B cell (primary cell): ENCODE measurements at regions not wholly inside any gene's neighbourhood (a gene's known extent, or its start where the extent isn't known, plus 50 kb on each side); places are given as distances from the start of the nearest gene placed in this dataset.

Experiments
- ATAC-seq: fragments of 200-7000 bp; cut with Tn5 transposase; one replicate; pipeline ENCODE4 v1.10.0; 2021; ENCODE audit warnings: low read depth, mild to moderate bottlenecking, moderate number of reproducible peaks, moderate library complexity
- CTCF ChIA-PET: fragments of 350-600 bp; sonication (Branson Sonifier 250); formaldehyde crosslinking; loops from one replicate; lab custom pipeline; 2021; ENCODE audit warnings: antibody characterized with exemption, inconsistent platforms; lab: Charles Lee
- POLR2A ChIA-PET: fragments of 350-600 bp; sonication (Branson Sonifier 250); formaldehyde crosslinking; loops from one replicate; lab custom pipeline; 2021; ENCODE audit warnings: antibody characterized with exemption; lab: Charles Lee
- DNase-seq: peaks from one replicate; pipeline ENCODE4 v3.0.0; 2013
- H2AFZ ChIP-seq: 2 replicates; pipeline ENCODE4 v1.6.1; 2012; ENCODE audit warnings: mild to moderate bottlenecking, low read depth, low read length; ENCODE audit not compliant: insufficient read depth, poor library complexity, severe bottlenecking
- H3K27ac ChIP-seq, 2 donors: 1 replicate in 1 of 2; 2 replicates in 1 of 2; pipeline ENCODE4 v1.5.1; 2012 to 2013; ENCODE audit warnings: low read length in 2 of 2, mild to moderate bottlenecking in 2 of 2, moderate library complexity in 1 of 2
- H3K27me3 ChIP-seq, 4 experiments: fragments of 200-600 bp in 1 of 4; sonication (generic) in 1 of 4; replicated peaks in 1 of 4; 1 replicate in 2 of 4; 2 replicates in 2 of 4; pipeline versions ENCODE4 v1.6.1 to v1.7.0; 2013 to 2016; ENCODE audit warnings: low read length in 3 of 4, mild to moderate bottlenecking in 2 of 4, mixed read lengths in 1 of 4, moderate library complexity in 1 of 4; ENCODE audit not compliant: insufficient read depth in 4 of 4, control insufficient read depth in 3 of 4; ENCODE audit errors: control extremely low read depth in 1 of 4
- H3K36me3 ChIP-seq, 2 experiments: replicated peaks in 1 of 2; 1 replicate in 1 of 2; 2 replicates in 1 of 2; pipeline versions ENCODE4 v1.6.1 to v1.7.1; 2013; ENCODE audit warnings: low read length in 1 of 2; ENCODE audit not compliant: insufficient read depth in 2 of 2, control insufficient read depth in 1 of 2; ENCODE audit errors: control extremely low read depth in 1 of 2, extremely low read depth in 1 of 2
- H3K4me1 ChIP-seq, 2 donors: fragments of 200-600 bp in 1 of 2; sonication (generic) in 1 of 2; 1 replicate in 1 of 2; 2 replicates in 1 of 2; pipeline versions ENCODE4 v1.5.1 to v1.6.1; 2013 to 2017; ENCODE audit warnings: low read length in 2 of 2; ENCODE audit not compliant: control insufficient read depth in 2 of 2, insufficient read depth in 2 of 2
- H3K4me2 ChIP-seq: replicated peaks from 2 replicates; pipeline ENCODE3; 2012; ENCODE audit warnings: mild to moderate bottlenecking, low read depth, low read length; ENCODE audit not compliant: poor library complexity, severe bottlenecking
- H3K4me3 ChIP-seq, 5 experiments: fragments of 200-600 bp in 1 of 5; sonication (generic) in 1 of 5; 1 replicate in 3 of 5; 2 replicates in 2 of 5; pipeline versions ENCODE4 v1.5.1 to v1.7.0; 2011 to 2016; ENCODE audit warnings: low read length in 4 of 5, mild to moderate bottlenecking in 4 of 5, low read depth in 2 of 5, control low read depth in 1 of 5, moderate library complexity in 1 of 5; ENCODE audit not compliant: insufficient read depth in 1 of 5; ENCODE audit errors: control extremely low read depth in 1 of 5, extremely low read depth in 1 of 5
- H3K79me2 ChIP-seq: fragments of 200-600 bp; sonication (generic); one replicate; pipeline ENCODE4 v1.6.0; 2016; ENCODE audit warnings: low read length; ENCODE audit not compliant: control insufficient read depth, insufficient read depth
- H3K9ac ChIP-seq: fragments of 200-600 bp; sonication (generic); 2 replicates; pipeline ENCODE4 v1.6.1; 2017; ENCODE audit warnings: mild to moderate bottlenecking, low read length, moderate library complexity
- H3K9me3 ChIP-seq, 3 donors: one replicate each; pipeline versions ENCODE4 v1.6.1 to v1.7.1; 2013; ENCODE audit warnings: low read length in 2 of 3; ENCODE audit not compliant: control insufficient read depth in 2 of 3, insufficient read depth in 1 of 3; ENCODE audit errors: control extremely low read depth in 1 of 3
- H4K20me1 ChIP-seq: 2 replicates; pipeline ENCODE4 v1.6.0; 2012; ENCODE audit warnings: mild to moderate bottlenecking, low read length; ENCODE audit not compliant: insufficient read depth, control insufficient read depth, poor library complexity, severe bottlenecking
- H3K27ac Mint-ChIP-seq: one replicate; pipeline ENCODE4 v1.8.0; 2021; ENCODE audit warnings: mixed read lengths
- H3K27me3 Mint-ChIP-seq: one replicate; pipeline ENCODE4 v1.8.0; 2021; ENCODE audit warnings: mixed read lengths
- H3K4me1 Mint-ChIP-seq: one replicate; pipeline ENCODE4 v1.8.0; 2021; ENCODE audit warnings: mixed read lengths
- H3K4me3 Mint-ChIP-seq: one replicate; pipeline ENCODE4 v1.8.0; 2021; ENCODE audit warnings: mixed read lengths
- H3K9me3 Mint-ChIP-seq: one replicate; pipeline ENCODE4 v1.8.0; 2022; ENCODE audit warnings: mixed read lengths; ENCODE audit not compliant: insufficient read depth
- EZH2 ChIP-seq: IDR thresholded peaks from 2 replicates; pipeline ENCODE4 v1.6.1; 2012; ENCODE audit warnings: borderline replicate concordance, low read depth, mild to moderate bottlenecking, moderate library complexity, low read length; ENCODE audit not compliant: insufficient read depth, poor library complexity, severe bottlenecking
- WGBS: methylation state at CpG from one replicate; pipeline ENCODE4 v1.1.5; 2013; ENCODE audit warnings: missing lambda C conversion rate; ENCODE audit not compliant: insufficient coverage; 5-methylcytosine and 5-hydroxymethylcytosine counted together
- intact Hi-C: fragments of 100-400 bp; cut with micrococcal nuclease; formaldehyde crosslinking; loops from one replicate; pipeline ENCODE4 v1.10.0; 2022
- TF ChIP-seq, protein P1 (sequence below): fragments of 200-600 bp; IDR thresholded peaks from one replicate; pipeline ENCODE4 v1.8.0; 2022; ENCODE audit warnings: antibody characterized with exemption, mild to moderate bottlenecking

DNA sequence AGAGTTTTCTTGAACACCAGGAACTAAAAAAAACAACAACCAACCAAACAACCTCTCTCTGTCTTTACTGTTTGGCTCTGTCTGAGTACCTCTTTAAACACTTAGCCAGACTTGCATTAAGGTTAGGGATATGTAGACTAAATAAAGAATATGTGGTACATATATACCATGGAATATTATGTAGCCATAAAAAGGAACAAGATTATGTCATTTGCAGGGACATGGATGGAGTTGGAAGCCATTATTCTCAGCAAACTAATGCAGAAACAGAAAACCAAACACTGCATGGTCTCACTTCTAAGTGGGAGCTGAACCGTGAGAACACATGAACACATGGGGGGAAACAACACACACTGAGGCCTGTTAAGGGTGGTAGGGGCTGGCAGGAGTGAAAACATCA is 116.0 kb upstream of the ANTXRL start:
- H3K27me3 ChIP-seq, result no peaks in the 10 kb centered on the region
- Mint-ChIP-seq H3K4me3 (no peak overlapping the region), H3K27me3 (peaks cover 20% of the 10 kb centered on the region), H3K27ac (no peak overlapping the region), H3K4me1 (no peaks in the 10 kb centered on the region), H3K9me3 (peaks cover 3% of the 10 kb centered on the region)
- no peak overlapping the region for H2AFZ ChIP-seq
- TF ChIP-seq, protein P1, sequence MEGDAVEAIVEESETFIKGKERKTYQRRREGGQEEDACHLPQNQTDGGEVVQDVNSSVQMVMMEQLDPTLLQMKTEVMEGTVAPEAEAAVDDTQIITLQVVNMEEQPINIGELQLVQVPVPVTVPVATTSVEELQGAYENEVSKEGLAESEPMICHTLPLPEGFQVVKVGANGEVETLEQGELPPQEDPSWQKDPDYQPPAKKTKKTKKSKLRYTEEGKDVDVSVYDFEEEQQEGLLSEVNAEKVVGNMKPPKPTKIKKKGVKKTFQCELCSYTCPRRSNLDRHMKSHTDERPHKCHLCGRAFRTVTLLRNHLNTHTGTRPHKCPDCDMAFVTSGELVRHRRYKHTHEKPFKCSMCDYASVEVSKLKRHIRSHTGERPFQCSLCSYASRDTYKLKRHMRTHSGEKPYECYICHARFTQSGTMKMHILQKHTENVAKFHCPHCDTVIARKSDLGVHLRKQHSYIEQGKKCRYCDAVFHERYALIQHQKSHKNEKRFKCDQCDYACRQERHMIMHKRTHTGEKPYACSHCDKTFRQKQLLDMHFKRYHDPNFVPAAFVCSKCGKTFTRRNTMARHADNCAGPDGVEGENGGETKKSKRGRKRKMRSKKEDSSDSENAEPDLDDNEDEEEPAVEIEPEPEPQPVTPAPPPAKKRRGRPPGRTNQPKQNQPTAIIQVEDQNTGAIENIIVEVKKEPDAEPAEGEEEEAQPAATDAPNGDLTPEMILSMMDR, result no peak
- no peak for TF ChIP-seq EZH2
- no peaks in the 10 kb centered on the region for H3K4me1 ChIP-seq
- no peaks in the 10 kb centered on the region for H4K20me1 ChIP-seq
- POLR2A ChIA-PET, result no interaction called here
- no CpG with 5 or more reads among the region's 1 CpG for WGBS
- DNase-seq, result no peak
- H3K79me2 ChIP-seq, result no peaks in the 10 kb centered on the region
- H3K36me3 ChIP-seq, result no peaks in the 10 kb centered on the region
- no peak overlapping the region for H3K27ac ChIP-seq
- H3K4me2 ChIP-seq, result no peak overlapping the region
- H3K9ac ChIP-seq, result no peak overlapping the region
- no peak overlapping the region for H3K4me3 ChIP-seq
- H3K9me3 ChIP-seq, result peaks cover 0 to 7% (median 6%) of the 10 kb centered on the region in 3 donors
- intact Hi-C loops, result no loop called here
- no peak for ATAC-seq
- CTCF ChIA-PET, result no interaction called here

GRCh38 chr10:46171661-46172060 is 115.1 kb upstream of the ANTXRL start:
- Mint-ChIP-seq H3K27ac (no peak overlapping the region), H3K4me3 (no peak overlapping the region), H3K4me1 (no peaks in the 10 kb centered on the region), H3K9me3 (peaks cover 3% of the 10 kb centered on the region), H3K27me3 (peaks cover 20% of the 10 kb centered on the region)
- ATAC-seq (no peak), DNase-seq (no peak)
- intact Hi-C loops, result no loop called here
- no peak overlapping the region for H3K9ac ChIP-seq
- peaks cover 0 to 7% (median 6%) of the 10 kb centered on the region in 3 donors for H3K9me3 ChIP-seq
- H3K27me3 ChIP-seq, result no peaks in the 10 kb centered on the region
- no peak for TF ChIP-seq EZH2
- TF ChIP-seq, protein P1, result no peak
- H3K4me1 ChIP-seq, result no peaks in the 10 kb centered on the region
- WGBS, result no CpG with 5 or more reads among the region's 3 CpGs
- H3K27ac ChIP-seq, result no peak overlapping the region
- H2AFZ ChIP-seq, result no peak overlapping the region
- no peak overlapping the region for H3K4me3 ChIP-seq
- no peaks in the 10 kb centered on the region for H3K79me2 ChIP-seq
- no peak overlapping the region for H3K4me2 ChIP-seq
- H3K36me3 ChIP-seq, result no peaks in the 10 kb centered on the region
- H4K20me1 ChIP-seq, result no peaks in the 10 kb centered on the region
- ChIA-PET CTCF (no interaction called here), POLR2A (no interaction called here)
